ENCODE measurements at regions not wholly inside any gene's neighbourhood (a gene's known extent, or its start where the extent isn't known, plus 50 kb on each side); places are given as distances from the start of the nearest gene placed in this dataset.

- Mint-ChIP-seq H3K27ac (no peak overlapping the region), H3K4me1 (peaks cover 3% of the 10 kb centered on the region), H3K4me3 (no peak overlapping the region), H3K27me3 (peaks cover 8% of the 10 kb centered on the region), H3K9me3 (ENCODE audit: insufficient read depth) (no peaks in the 10 kb centered on the region)
- no peak overlapping the region for H3K4me2 ChIP-seq (replicated peaks; ENCODE audit: low read depth, low read length, poor library complexity, severe bottlenecking)
- no peak overlapping the region for H3K9ac ChIP-seq (ENCODE audit: low read length)
- no peaks in the 10 kb centered on the region for H3K79me2 ChIP-seq (ENCODE audit: control insufficient read depth, insufficient read depth, low read length)
- no peaks in the 10 kb centered on the region for H3K36me3 ChIP-seq (replicated peaks in 1 of 2; ENCODE audit: control extremely low read depth in 1 of 2, control insufficient read depth in 1 of 2, extremely low read depth in 1 of 2, insufficient read depth in 2 of 2, low read length in 1 of 2)
- ChIA-PET POLR2A (no interaction called here), CTCF (no interaction called here)
- WGBS (ENCODE audit: insufficient coverage): 98% methylated on average over 5 of the region's 11 CpGs
- H3K4me1 ChIP-seq (ENCODE audit: control insufficient read depth in 2 of 2, insufficient read depth in 2 of 2, low read length in 2 of 2): no peaks in the 10 kb centered on the region
- no peak for DNase-seq
- no peaks in the 10 kb centered on the region for H4K20me1 ChIP-seq (ENCODE audit: control insufficient read depth, insufficient read depth, low read length, poor library complexity, severe bottlenecking)
- intact Hi-C loops (cut with micrococcal nuclease): no loop called here
- no peaks in the 10 kb centered on the region for H3K27me3 ChIP-seq (replicated peaks in 1 of 4; ENCODE audit: control extremely low read depth in 1 of 4, control insufficient read depth in 3 of 4, insufficient read depth in 4 of 4, low read length in 3 of 4)
- no peaks in the 10 kb centered on the region for H3K9me3 ChIP-seq (ENCODE audit: control extremely low read depth in 1 of 3, control insufficient read depth in 2 of 3, insufficient read depth in 1 of 3, low read length in 2 of 3)
- no peak overlapping the region for H3K27ac ChIP-seq (ENCODE audit: low read length in 2 of 2)
- H2AFZ ChIP-seq (ENCODE audit: insufficient read depth, low read depth, low read length, poor library complexity, severe bottlenecking): no peak overlapping the region
- no peak for ATAC-seq (ENCODE audit: low read depth)
- TF ChIP-seq CTCF (IDR thresholded peaks at IDR 0.05) (no peak), EZH2 (IDR thresholded peaks at IDR 0.05; ENCODE audit: borderline replicate concordance, insufficient read depth, low read depth, low read length, poor library complexity, severe bottlenecking) (no peak)
- H3K4me3 ChIP-seq (ENCODE audit: control extremely low read depth in 1 of 5, extremely low read depth in 1 of 5, insufficient read depth in 1 of 5, low read depth in 2 of 5, low read length in 4 of 5): no peak overlapping the region
These were observed 264.8 kb downstream of the ANAPC1 start for GRCh38 chr2:111618978-111619902.

GRCh38 chr2:111620281-111620680 is 263.7 kb downstream of the ANAPC1 start:
- H3K27me3 Mint-ChIP-seq: peaks cover 15% of the 10 kb centered on the region
- WGBS (ENCODE audit: insufficient coverage): 90% methylated on average over 5 of the region's 5 CpGs
- no peaks in the 10 kb centered on the region for H3K9me3 ChIP-seq (ENCODE audit: control extremely low read depth in 1 of 3, control insufficient read depth in 2 of 3, insufficient read depth in 1 of 3, low read length in 2 of 3)
- TF ChIP-seq EZH2 (IDR thresholded peaks at IDR 0.05; ENCODE audit: borderline replicate concordance, insufficient read depth, low read depth, low read length, poor library complexity, severe bottlenecking) (no peak), CTCF (IDR thresholded peaks at IDR 0.05) (no peak)
- H3K4me1 ChIP-seq (ENCODE audit: control insufficient read depth in 2 of 2, insufficient read depth in 2 of 2, low read length in 2 of 2): no peaks in the 10 kb centered on the region
- ChIA-PET CTCF (no interaction called here), POLR2A (no interaction called here)
- no peak overlapping the region for H3K27ac ChIP-seq (ENCODE audit: low read length in 2 of 2)
- no peak overlapping the region for H3K4me3 ChIP-seq (ENCODE audit: control extremely low read depth in 1 of 5, extremely low read depth in 1 of 5, insufficient read depth in 1 of 5, low read depth in 2 of 5, low read length in 4 of 5)
- H3K4me3 Mint-ChIP-seq: no peak overlapping the region
- no peaks in the 10 kb centered on the region for H3K79me2 ChIP-seq (ENCODE audit: control insufficient read depth, insufficient read depth, low read length)
- no peak overlapping the region for H2AFZ ChIP-seq (ENCODE audit: insufficient read depth, low read depth, low read length, poor library complexity, severe bottlenecking)
- H3K27ac Mint-ChIP-seq: no peak overlapping the region
- intact Hi-C loops (cut with micrococcal nuclease): no loop called here
- DNase-seq (no peak), ATAC-seq (ENCODE audit: low read depth) (no peak)
- H3K9ac ChIP-seq (ENCODE audit: low read length): no peak overlapping the region
- H3K9me3 Mint-ChIP-seq (ENCODE audit: insufficient read depth): no peaks in the 10 kb centered on the region
- H3K36me3 ChIP-seq (replicated peaks in 1 of 2; ENCODE audit: control extremely low read depth in 1 of 2, control insufficient read depth in 1 of 2, extremely low read depth in 1 of 2, insufficient read depth in 2 of 2, low read length in 1 of 2): no peaks in the 10 kb centered on the region
- no peaks in the 10 kb centered on the region for H4K20me1 ChIP-seq (ENCODE audit: control insufficient read depth, insufficient read depth, low read length, poor library complexity, severe bottlenecking)
- no peak overlapping the region for H3K4me2 ChIP-seq (replicated peaks; ENCODE audit: low read depth, low read length, poor library complexity, severe bottlenecking)
- no peaks in the 10 kb centered on the region for H3K27me3 ChIP-seq (replicated peaks in 1 of 4; ENCODE audit: control extremely low read depth in 1 of 4, control insufficient read depth in 3 of 4, insufficient read depth in 4 of 4, low read length in 3 of 4)
- H3K4me1 Mint-ChIP-seq: peaks cover 10% of the 10 kb centered on the region
